GM12875 (cell line): ENCODE measurements at regions not wholly inside any gene's neighbourhood (a gene's known extent, or its start where the extent isn't known, plus 50 kb on each side); places are given as distances from the start of the nearest gene placed in this dataset.

Experiments
- H3K4me3 ChIP-seq: one replicate; pipeline ENCODE4 v1.5.1; 2011; ENCODE audit warnings: low read depth, low read length, control low read depth
- TF ChIP-seq, protein P1 (sequence below): IDR thresholded peaks from 2 replicates; pipeline ENCODE4 v1.5.1; 2011; ENCODE audit warnings: low read depth, mild to moderate bottlenecking, control low read depth, inconsistent platforms, low read length, moderate library complexity, borderline replicate concordance; ENCODE audit not compliant: insufficient read depth

DNA sequence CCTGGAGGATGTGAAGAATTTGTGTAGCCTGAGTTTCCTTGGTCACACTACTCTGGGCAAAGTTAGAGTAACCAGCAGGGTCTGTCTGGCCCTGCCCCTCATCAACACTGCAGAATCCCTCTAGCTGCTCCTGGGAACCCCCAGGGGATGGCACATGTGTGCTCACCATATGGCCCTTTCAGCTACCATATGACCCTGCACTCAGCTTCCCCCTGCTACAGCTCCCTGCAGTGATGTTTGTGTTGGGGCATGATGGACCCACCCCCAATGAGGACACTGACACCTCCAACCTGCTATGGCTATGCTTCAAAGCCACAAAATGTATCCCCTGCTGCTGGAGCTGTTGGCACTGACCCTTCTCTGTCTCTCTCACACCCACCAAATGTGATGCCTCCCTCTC lies 152.7 kb downstream of the SNX18 start:
- TF ChIP-seq, protein P1, sequence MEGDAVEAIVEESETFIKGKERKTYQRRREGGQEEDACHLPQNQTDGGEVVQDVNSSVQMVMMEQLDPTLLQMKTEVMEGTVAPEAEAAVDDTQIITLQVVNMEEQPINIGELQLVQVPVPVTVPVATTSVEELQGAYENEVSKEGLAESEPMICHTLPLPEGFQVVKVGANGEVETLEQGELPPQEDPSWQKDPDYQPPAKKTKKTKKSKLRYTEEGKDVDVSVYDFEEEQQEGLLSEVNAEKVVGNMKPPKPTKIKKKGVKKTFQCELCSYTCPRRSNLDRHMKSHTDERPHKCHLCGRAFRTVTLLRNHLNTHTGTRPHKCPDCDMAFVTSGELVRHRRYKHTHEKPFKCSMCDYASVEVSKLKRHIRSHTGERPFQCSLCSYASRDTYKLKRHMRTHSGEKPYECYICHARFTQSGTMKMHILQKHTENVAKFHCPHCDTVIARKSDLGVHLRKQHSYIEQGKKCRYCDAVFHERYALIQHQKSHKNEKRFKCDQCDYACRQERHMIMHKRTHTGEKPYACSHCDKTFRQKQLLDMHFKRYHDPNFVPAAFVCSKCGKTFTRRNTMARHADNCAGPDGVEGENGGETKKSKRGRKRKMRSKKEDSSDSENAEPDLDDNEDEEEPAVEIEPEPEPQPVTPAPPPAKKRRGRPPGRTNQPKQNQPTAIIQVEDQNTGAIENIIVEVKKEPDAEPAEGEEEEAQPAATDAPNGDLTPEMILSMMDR: no peak
- H3K4me3 ChIP-seq: no peak overlapping the region

DNA sequence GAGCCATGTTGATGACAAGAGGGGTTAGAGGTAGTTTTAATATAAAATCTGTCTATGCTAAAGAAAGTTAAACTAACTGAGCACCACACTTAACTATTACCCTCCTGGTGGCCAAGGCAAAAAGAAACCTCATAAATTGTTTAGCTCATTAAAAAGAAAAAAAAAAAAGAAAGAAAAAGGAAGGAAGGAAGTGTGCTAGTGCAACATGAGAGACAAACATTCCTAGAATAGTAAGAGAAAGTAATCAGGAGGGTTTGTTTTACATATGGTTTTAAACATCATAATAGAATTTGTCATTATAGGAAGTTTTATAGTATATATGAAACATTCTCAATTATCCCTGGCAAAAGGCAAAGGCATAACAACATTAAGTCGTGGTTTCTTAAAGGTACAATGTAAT lies 152.3 kb downstream of the SNX18 start:
- H3K4me3 ChIP-seq: no peak overlapping the region

DNA sequence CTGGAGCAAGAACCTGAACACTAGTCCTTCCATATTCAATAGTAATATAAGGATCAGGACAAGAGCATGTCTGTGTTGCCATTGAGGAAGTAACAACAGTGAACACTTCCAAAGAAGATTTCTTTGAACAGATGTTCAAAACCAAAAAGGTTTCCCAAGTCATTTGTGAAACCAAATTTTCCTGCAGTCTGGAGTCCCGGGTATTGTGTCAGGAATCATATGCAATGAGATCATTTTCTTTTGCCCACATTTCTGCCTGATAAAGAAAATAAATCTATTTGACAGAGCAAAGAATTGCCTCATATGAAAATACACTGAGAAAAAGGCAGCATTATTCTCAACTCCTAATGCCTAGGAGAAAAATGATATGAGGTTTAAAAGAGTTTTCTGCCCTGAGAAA lies 151.7 kb downstream of the SNX18 start:
- TF ChIP-seq, protein P1: no peak
- no peak overlapping the region for H3K4me3 ChIP-seq

More for the DNA sequence above, 152.3 kb downstream of the SNX18 start:
- TF ChIP-seq, protein P1: no peak

DNA sequence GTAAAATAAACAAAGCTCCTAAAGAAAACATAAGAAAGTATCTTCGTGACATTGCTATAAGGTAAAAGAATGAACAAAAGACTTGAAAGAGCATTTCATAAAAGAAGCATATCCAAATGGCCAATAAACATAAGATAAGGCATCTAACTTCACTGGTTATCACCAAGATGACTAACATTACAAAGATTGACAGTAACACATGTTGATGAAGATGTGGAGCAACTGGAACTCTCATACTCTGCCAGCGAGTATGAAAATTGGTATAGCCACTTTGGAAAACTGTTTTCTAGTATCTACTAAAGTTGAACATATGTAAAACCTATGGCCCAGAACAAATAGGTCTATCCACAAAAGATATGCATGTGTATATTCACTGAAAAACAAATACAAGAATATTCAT lies 150.5 kb downstream of the SNX18 start:
- TF ChIP-seq, protein P1: no peak
- H3K4me3 ChIP-seq: no peak overlapping the region

DNA sequence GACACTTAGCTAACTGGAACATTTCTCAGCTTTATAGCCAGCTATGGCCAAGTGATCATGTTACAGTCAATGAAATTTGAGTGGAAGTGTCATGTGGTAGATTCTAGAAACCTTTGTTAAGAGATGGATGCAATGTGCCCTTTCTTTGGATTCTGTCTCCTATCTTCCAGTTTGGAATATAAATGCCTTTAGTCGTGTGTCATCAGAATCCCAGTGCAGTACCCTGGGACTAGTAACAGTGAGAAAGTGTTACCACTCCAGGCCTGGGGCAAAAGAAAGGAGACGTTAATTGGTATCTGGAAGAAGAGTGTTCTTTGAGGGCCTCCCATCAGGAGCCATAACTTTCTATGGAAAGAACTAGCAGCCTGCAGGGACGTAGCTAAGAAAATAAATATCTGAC lies 149.6 kb downstream of the SNX18 start:
- TF ChIP-seq, protein P1: no peak
- H3K4me3 ChIP-seq: no peak overlapping the region

DNA sequence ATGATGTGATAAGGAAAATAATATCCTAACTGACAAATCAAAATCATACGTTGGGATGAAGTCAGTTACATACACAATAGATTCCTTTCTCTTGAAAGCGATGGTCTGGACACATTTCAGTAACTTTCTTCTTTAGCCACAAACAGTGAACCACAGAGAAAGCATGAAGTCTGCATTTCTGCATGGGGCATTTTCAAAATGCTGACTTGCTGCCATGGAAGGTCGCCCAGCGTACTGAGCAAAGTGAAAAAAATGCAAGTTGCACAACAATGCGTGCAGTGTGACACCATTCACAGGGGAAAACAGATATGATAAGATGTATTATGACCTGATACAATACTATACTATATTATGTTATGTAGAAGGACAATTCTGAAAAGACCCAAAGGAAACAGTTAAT lies 146.3 kb downstream of the SNX18 start:
- H3K4me3 ChIP-seq: no peak overlapping the region
- TF ChIP-seq, protein P1: no peak

DNA sequence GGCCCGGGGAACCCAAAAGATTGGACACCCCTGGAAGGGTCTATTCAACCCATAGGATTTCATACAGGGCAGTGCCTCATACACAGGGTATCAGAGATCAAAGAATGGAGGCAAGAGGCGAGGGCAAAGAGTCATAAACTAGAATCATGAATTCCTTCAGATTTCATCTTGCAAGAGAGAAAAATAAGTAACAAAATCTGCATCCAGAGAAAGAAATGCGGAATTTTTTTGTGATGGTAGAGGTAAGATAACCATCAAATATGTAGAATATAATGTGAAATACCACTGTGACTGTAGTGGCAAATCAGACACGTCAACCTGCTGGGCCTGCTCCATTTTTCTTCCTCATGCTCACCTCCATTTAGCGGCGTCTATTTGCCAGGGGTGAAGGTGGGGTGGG lies 143.6 kb downstream of the SNX18 start:
- no peak overlapping the region for H3K4me3 ChIP-seq
- TF ChIP-seq, protein P1: no peak
